Left kidney (tissue), 1 donor: ENCODE measurements at regions not wholly inside any gene's neighbourhood (a gene's known extent, or its start where the extent isn't known, plus 50 kb on each side); places are given as distances from the start of the nearest gene placed in this dataset.

Source experiments
- DNase-seq: peaks from one replicate; pipeline ENCODE4 v3.0.0-alpha.2; 2013

DNA sequence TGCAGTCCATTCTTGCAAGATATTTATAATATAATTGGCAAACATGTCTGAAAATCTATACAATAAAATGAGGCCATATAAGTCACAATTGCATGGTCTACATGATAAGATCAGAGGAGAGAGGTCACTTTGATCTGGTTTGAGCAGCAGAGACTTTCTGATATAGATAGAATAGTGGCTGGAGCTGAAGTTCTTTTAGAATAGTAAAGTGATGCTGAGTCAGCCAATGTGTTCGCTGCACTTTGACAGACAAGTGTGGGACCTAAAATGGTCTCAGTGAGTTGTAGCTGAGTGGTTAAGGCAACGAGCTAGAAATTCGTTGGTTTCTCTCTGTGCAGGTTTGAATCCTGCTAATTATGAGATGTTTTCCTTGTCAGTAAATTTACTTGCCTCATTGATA, 257.0 kb upstream of the C11orf87 start:
- DNase-seq, result no peak

DNA sequence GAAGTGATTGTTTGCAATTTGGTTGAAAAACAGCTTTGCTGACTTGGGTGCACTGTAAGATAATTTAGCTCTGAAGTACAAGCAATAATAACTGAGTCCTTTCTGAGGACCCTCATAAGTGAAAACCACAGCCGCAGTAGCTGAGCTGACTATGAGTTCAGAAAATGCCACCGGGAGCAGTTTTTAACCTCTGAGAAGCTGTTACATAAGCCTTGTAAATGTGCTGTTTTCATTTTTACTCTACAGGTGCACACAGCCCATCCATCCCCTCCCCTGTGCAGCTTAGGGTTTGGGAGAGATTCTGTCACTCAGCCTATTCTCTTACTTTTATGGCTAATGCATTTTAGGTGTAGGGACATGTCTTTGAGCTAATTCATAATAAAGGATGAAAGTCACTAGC, 255.5 kb upstream of the C11orf87 start:
- DNase-seq, result no peak

DNA sequence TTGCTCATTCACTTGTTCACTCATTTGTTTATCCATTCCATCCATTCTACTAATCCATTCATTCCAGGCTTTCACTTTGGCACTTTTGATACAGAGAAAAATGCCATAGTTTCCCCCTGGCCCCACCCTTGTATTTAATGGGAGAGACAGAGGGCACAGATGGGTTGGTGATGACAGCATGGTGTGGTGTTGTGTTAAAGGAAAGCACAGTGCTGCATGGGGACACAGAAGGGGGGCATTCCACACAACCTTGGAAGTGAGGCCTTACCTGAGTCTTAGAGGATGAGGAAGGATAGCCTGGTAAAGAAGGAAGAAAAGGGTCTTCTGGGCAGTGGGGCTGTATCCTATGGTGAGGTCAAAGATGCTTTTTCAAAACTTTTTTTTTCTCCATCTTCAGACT, 248.5 kb upstream of the C11orf87 start:
- no peak for DNase-seq

DNA sequence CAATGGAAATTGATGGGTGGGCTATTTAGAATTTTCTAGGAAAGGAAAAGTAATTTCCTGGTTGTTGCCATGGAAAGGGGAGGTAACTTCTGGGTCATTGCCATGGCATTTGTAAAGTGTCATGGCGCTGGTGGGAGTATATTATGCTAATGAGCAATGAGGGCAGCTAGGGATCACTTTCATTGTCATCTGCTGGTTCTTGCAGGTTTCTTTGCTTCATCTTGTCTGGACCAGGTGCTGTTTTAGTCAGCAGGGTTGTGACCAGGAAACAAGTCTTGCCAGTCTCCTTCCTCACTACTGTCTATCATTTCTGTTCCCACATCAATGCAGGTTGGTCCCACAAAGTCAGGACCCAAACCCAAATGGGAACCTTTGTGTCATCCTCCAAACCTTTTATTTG, 237.6 kb upstream of the C11orf87 start:
- DNase-seq, result no peak

DNA sequence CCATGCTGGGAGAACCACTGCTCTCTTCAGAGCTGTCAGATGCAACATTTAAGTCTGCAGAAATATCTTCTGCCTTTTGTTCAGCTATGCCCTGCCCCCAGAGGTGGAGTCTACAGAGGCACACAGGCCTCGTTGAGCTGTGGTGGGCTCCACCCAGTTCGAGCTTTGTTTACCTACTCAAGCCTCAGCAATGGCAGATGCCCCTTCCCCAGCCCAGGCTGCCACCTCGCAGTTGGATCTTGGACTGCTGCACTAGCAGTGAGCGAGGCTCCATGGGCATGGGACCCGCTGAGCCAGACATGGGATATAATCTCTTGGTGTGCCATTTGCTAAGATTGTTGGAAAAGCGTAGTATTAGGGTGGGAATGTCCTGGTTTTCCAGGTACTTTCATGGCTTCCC, 229.1 kb upstream of the C11orf87 start:
- DNase-seq, result no peak

DNA sequence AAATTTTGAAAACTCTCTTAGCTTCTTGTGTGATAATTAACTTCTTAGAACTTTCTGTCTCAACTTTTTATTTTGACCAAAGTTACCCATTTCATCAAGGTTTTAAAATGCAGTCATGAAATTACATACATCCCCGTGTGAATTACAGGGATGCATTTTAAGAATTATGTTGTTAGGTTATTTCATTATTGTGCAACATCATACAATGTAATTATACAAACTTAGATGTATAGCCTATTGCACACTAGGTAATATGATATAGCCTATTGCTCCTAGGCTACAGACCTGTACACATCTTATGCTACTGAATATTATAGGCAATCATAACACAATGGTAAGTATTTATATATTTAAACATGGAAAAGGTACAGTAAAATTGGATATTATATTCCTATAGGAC, 228.1 kb upstream of the C11orf87 start:
- DNase-seq, result no peak

DNA sequence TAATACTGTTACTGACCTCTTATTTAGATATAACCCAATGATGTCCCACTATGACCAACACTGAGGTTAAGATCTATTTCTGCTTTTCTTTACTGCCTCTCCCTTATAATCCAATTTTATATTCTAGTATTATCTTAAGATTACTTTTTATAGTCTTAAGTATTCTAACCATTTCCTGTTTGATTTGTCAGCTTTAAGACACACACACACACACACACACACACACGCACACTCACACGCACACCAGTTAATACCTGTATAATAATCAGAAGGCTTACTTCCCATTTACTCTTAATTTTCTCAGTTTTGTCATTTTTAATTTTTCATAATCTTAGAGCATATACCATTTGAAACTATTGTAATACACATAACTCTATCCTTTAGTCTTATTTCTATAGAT, 226.0 kb upstream of the C11orf87 start:
- DNase-seq, result no peak

DNA sequence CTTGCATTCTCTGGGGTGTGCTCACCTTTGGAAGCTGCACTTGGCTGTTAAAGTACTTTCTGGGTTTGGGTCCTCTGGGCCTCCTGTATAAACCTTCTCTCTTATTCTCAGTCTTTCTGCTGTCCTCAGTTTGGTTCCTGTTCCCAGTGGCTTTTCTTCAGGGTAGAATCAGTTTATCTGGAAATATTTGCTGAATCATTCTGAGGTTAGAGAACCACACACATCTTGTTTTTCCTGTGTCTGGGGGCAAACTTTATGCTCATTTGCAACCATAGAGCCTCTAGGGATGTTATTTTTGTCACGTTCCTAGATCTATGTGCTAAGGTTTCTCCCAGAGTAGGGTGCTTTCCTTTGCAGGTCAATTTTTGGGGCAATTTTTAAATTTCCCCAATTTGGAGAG, 224.3 kb upstream of the C11orf87 start:
- no peak for DNase-seq

DNA sequence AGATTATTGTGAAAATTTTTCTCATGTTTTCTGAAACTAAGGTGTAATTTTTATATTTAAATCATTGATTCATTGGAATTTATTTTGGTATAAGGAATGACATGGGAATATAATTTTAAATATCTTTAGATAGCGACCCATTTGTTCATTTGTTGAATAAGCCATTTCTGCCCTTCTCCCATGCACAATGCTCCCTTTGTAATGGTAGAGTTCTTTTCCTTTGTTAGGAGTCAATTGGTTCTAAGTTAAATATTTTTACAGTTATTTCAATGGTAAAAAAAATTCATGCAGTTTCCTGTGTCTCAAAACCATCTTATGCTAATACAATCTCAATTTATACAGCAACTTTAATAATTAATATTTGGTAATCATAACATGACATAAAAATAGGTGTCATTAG, 218.8 kb upstream of the C11orf87 start:
- no peak for DNase-seq

DNA sequence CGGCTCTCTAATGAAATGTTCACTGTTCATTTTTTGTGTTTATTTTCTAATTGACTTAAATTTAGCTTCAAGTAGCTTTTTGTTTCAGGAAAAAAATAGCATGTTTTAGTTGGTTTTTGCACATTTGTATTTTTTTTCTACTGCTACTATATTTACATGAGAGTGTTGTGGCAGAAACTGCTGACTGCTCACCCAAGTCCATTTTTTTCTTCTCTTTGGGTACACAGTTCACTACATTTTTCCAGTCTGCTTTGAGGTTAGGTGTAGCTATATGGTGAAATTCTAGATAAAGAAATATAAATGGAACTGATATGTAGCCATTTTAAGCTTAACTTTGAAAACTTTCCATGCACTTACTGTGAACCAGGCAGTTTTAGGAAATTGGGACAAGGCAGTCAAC, 216.7 kb upstream of the C11orf87 start:
- no peak for DNase-seq

DNA sequence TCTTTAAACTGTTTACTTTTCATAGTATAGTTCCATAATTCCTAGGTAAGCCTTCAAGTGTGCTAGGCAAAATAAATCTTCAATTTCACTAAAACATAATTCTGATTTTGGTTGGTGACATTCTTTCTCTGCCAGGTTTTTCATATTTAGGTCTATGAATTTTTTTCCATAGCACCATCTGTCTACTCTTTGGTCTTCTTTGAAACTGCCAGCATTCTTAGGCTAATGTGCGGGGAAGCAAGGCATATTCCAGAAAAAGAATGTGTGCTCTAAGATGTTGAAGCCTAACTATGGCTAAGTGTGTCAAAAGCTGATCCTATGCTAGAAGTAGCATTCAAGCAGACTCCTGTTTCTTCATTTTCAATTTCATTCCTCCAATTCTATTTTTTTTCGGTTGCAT, 213.9 kb upstream of the C11orf87 start:
- DNase-seq, result no peak

DNA sequence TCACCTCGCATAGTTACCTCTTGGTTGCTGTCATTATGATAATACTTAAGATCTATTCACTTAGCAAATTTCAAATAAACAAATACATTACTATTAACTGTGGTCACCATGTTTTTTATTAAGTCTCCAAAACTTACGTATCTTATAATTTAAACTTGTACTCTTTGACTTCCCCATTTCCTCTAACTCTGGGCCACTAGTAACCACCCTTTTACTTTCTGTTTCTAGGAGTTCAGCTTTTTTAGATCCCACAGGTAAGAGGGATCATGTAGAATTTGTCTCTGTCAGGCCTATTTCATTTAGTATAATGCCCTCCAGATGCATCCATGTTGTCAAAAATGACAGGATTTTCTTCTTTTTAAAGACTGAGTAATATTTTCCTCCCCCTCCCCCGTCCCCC, 212.4 kb upstream of the C11orf87 start:
- no peak for DNase-seq

DNA sequence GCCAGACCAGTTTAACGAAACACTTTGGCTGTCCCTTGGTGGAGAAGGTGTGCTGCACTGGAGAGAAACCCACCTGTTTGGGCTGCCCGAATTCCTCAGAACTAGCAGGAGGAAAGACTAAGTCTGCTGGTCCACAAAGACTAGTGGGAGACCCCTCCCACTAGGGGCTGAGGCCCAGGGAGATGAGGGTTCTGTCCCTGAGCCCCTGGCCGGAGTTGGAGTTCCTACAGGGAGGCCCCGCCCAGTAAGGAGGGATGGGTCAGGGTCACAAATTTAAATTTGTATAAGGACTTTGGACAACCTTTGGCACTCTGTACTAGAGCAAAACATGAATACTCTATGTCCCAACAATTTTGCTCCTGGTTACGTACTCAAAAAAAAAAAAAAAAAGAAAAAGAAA, 200.8 kb upstream of the C11orf87 start:
- DNase-seq, result no peak

DNA sequence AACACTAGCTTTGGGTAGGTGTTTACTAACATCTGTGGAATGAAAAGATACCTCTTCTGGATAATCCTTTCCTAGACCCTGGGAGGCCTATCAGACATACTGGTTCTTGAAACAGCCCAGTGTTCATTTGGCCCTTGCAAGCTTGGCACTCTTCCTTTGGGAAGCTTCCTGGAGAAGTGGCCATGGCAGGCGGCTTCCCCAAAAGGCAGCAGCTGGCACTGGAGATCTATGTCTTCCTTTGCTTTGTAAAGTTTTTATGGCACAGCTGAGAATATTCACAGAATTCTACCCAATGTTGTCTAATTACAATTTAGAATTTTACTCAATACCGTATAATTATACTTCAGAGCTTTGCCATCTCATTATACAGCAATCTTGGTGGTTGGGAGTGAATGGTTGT, 199.2 kb upstream of the C11orf87 start:
- DNase-seq, result no peak

DNA sequence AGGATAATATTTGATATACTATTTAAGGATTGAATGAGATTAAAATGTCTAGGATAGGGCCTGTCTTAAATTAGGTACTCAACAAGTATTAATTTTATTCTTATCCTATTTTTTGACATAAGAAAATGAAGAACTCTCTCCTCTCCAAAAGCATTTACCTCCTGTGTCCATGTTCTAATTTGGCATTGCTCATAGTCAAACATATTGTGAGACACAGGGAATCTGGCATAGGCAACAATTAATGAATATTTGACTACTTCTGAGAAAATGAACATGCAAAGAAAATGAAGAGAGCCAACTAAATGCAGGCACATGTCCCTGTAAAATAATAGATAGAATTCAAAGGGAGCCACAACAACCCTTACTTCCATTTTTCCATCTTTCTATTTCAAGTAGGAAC, 198.5 kb upstream of the C11orf87 start:
- DNase-seq, result no peak

DNA sequence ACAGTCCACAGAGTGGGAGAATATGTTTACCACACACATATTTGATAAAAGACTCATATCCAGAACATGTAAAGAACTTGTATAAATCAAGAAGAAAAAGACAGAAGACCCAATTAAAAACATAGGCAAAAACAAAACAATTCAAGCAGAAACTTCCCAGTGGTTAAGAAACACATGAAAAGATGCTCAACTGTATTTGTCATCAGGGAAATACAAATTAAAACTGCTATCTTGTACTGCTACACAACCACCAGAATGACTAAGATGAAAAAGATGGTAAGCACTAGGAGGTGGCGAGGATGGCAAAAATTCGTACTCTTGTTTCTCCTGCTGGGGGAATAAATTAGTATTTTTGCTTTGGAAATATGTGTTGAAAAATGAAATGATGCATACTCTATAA, 192.3 kb upstream of the C11orf87 start:
- no peak for DNase-seq

DNA sequence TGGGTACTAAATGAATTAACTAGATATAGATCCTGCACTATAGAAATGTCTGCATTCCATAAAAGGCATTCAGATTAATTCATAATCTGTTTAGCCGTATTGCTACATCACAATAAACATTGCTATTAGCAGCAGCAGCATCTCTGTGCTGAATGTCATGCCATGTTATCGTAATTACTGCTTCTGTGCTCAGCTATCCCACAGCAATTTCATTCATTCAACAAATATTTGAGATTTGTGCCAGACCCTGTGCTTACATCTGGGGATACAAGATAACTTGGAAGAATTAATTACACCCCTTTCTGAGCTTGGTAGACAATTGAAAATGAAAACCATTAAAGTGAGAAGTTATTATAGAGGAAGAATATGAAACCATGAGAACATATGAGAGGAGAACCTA, 185.8 kb upstream of the C11orf87 start:
- no peak for DNase-seq

DNA sequence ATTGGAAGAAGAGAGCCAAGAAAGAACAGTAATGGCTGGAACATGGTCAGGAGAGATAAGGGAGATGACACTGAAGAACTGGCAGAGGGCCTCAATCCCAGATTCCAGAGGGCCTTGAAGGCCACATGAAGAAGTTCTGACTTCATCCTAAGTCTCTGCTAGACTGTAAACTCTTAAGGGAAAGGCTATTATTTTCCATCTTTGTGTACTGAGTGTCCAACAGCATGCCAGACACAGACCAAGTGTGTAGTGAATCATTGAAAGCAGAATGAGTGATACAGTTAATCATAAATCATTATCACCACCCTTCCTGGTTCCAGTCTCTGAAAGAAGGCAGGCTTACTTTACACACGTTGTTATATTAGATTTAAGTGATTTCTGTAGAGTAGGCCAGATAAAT, 185.3 kb upstream of the C11orf87 start:
- no peak for DNase-seq

DNA sequence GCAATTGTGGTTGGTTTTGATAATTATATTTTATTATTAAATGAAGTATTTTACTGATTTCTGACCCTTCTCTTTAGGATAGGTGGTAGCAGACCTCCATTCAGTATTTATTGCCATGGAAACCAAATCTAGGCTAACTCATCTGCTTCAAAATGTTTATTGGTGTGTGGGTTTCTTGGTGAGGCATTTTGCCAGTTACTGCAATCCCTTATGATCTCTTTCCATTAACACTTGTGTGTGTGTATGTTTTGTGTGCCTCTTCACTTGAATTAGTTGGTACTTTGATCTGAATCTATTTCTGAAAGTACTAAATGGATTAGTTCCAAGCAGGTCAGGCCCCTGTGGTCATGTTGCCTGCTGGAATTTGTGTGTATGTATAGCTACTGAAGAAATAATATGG, 184.4 kb upstream of the C11orf87 start:
- no peak for DNase-seq

DNA sequence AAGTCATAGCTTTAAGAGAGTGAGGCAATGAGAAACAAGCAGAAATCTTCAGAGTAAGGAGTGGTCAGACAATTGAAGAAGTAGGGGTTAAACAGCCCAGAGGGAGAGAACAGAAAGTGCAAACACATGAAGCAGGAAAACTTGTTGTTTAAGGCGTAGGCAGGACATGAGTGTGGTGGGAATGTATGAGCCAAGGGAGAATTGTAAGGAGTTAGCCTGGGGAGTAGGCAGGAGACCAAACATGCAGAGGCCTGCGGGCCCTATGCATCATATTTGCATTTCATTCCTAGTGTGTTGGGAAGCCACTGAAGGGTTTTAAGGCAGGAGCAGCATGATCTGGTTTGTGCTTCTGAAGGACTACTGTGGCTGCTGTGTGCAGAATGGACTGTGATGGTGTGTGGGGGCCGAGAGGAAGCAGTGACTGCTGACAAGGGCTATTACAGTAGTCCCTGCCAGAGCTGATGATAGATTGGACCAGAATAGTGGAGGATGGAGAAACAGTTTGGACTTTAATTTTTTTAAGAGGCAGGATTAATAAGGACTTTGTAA, 179.9 kb upstream of the C11orf87 start:
- no peak for DNase-seq

DNA sequence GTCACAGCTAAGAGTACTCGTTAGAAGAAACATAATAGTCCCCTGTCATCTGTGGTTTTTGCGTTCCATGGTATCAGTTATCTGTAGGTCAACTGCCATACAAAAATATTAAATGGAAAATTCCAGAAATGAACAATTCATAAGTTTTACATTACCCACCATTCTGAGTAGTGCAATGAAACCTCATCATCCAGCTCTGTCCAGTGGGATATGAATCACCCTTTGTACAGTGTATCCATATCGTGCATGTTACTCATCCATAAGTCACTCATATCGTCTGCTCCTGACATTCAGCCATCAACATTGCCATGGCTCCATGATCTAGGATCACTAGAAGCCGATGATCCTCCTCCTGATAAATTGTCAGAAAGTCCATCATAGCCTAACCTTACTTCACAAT, 174.9 kb upstream of the C11orf87 start:
- no peak for DNase-seq

DNA sequence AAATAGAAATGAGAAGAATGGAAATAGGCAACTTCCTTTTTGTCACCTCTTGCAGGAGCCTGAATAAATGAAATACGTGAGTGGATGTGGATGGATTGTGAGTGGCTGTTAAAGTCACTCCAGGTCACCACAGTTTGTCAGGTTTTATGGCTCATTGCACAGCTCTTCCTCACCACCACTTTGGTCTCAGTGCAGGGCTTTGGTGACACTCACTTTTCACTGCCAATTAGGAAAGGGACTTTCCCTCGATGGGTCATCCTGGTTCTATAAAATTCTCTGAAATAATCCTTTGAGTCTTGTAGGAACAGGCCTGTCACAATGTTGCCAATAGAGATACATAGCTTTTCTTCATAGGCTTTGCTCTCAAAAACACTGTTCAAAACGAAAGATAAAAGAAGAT, 172.4 kb upstream of the C11orf87 start:
- DNase-seq, result no peak

DNA sequence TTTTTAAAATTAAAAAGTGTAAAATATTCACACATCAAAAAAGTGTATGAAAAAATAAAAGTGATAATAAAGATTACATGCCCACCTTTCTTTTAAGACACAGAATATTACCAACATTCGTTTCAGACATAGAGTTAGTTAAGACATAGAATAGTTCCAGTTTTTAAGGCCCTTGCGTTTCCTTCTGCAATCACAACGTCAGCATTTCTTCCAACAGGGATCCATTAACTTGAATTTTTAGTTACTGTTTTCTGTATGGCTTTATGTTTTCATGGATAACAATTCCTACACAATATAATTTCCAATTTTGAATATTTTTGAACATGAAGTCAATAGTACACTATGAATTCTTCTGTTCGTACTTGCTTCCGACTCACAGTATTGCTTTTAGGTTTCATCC, 170.8 kb upstream of the C11orf87 start:
- no peak for DNase-seq

DNA sequence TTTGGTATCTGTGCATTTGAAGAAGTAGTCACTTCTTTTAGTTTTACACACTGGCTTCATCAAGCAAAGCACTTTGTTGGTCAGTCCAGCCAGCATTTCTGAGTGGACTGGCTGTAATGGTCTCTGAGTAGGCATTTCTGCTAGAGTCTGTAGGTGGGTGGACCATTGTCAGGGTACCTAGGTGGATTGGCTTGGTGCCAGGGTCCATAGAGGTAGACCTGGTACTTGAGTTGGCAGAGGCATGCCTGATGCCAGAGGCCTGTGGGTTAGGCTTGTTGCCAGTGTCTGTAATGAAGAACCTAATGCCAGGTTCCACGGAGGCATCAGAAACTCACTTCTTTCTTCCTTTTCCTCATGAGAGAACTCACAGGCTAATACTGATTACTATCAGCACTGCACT, 157.9 kb upstream of the C11orf87 start:
- no peak for DNase-seq
